ENCODE measurements at regions not wholly inside any gene's neighbourhood (a gene's known extent, or its start where the extent isn't known, plus 50 kb on each side); places are given as distances from the start of the nearest gene placed in this dataset.

DNA sequence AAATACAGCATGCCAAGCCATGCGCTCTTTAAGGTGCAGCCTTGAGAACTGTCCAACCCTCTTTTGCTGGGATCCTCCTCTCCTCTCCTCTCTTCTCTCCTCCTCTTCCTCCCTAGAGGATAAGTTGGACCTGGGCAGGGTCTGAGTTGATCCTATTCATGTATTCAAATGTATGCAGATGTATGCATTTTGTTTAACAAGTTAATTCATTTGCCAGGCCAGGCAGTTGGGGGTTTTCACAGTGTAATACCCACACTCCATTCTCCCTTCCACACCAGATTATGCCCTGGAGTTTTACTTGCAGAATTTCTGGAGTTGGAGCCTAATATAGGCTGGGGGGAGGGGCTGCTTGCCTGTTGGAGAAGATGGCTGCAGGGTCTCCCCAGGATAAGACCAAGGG is 226.2 kb upstream of the SDK2 start:
- TF ChIP-seq, protein P1, sequence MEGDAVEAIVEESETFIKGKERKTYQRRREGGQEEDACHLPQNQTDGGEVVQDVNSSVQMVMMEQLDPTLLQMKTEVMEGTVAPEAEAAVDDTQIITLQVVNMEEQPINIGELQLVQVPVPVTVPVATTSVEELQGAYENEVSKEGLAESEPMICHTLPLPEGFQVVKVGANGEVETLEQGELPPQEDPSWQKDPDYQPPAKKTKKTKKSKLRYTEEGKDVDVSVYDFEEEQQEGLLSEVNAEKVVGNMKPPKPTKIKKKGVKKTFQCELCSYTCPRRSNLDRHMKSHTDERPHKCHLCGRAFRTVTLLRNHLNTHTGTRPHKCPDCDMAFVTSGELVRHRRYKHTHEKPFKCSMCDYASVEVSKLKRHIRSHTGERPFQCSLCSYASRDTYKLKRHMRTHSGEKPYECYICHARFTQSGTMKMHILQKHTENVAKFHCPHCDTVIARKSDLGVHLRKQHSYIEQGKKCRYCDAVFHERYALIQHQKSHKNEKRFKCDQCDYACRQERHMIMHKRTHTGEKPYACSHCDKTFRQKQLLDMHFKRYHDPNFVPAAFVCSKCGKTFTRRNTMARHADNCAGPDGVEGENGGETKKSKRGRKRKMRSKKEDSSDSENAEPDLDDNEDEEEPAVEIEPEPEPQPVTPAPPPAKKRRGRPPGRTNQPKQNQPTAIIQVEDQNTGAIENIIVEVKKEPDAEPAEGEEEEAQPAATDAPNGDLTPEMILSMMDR (IDR thresholded peaks at IDR 0.05; ENCODE audit: low read length) = no peak
- TF ChIP-seq EZH2phosphoT487 (IDR thresholded peaks at IDR 0.05; ENCODE audit: low read length) (no peak), EZH2 (optimal IDR thresholded peaks at IDR 0.05; ENCODE audit: low read depth, low read length) (no peak)

Measured in MM.1S (cell line).